Liver (tissue), 7 donors: ENCODE measurements at regions not wholly inside any gene's neighbourhood (a gene's known extent, or its start where the extent isn't known, plus 50 kb on each side); places are given as distances from the start of the nearest gene placed in this dataset.

Experiments
- DNase-seq: peaks from one replicate; pipeline ENCODE4 v3.0.0-alpha.2; 2017; ENCODE audit warnings: low spot score
- H3K27ac ChIP-seq, 2 donors: one replicate each; pipeline ENCODE4 v1.7.0; 2013; ENCODE audit warnings: inconsistent platforms in 2 of 2, low read length in 2 of 2, control low read depth in 1 of 2, low read depth in 1 of 2, mild to moderate bottlenecking in 1 of 2
- H3K27me3 ChIP-seq, 4 donors: one replicate each; pipeline versions ENCODE4 v1.6.1 to v1.7.0; 2013; ENCODE audit warnings: low read length in 3 of 4, inconsistent platforms in 1 of 4, mild to moderate bottlenecking in 1 of 4, moderate library complexity in 1 of 4; ENCODE audit not compliant: control insufficient read depth in 4 of 4, insufficient read depth in 4 of 4
- H3K36me3 ChIP-seq, 4 donors: one replicate each; pipeline versions ENCODE4 v1.6.1 to v1.7.0; 2013; ENCODE audit warnings: low read length in 3 of 4, mild to moderate bottlenecking in 3 of 4, low read depth in 1 of 4, moderate library complexity in 1 of 4; ENCODE audit not compliant: control insufficient read depth in 4 of 4, insufficient read depth in 3 of 4
- H3K4me1 ChIP-seq, 4 donors: one replicate each; pipeline versions ENCODE4 v1.6.1 to v1.7.0; 2013; ENCODE audit warnings: low read length in 3 of 4, mild to moderate bottlenecking in 3 of 4, moderate library complexity in 1 of 4; ENCODE audit not compliant: control insufficient read depth in 4 of 4, insufficient read depth in 4 of 4
- H3K4me3 ChIP-seq, 3 donors: one replicate each; pipeline versions ENCODE4 v1.6.1 to v1.7.0; 2013; ENCODE audit warnings: low read length in 3 of 3, control low read depth in 1 of 3, low read depth in 1 of 3, mild to moderate bottlenecking in 1 of 3
- H3K9ac ChIP-seq, 2 donors: one replicate each; pipeline ENCODE4 v1.7.0; 2013; ENCODE audit warnings: low read length in 2 of 2, mild to moderate bottlenecking in 2 of 2, moderate library complexity in 2 of 2, control low read depth in 1 of 2, low read depth in 1 of 2
- H3K9me3 ChIP-seq, 4 donors: one replicate each; pipeline versions ENCODE4 v1.6.1 to v1.7.0; 2013; ENCODE audit warnings: low read length in 3 of 4; ENCODE audit not compliant: control insufficient read depth in 4 of 4
- ATF3 ChIP-seq: IDR thresholded peaks from 2 replicates; pipeline ENCODE4 v1.6.1; 2016; ENCODE audit warnings: antibody characterized with exemption
- EGR1 ChIP-seq, 2 donors: IDR thresholded peaks; 2 replicates each; pipeline ENCODE4 v1.6.1; 2016 to 2018; ENCODE audit warnings: antibody characterized with exemption in 2 of 2, low read depth in 2 of 2
- FOXA1 ChIP-seq: IDR thresholded peaks from 2 replicates; pipeline ENCODE4 v1.6.1; 2016; ENCODE audit warnings: antibody characterized with exemption
- FOXA2 ChIP-seq: IDR thresholded peaks from 2 replicates; pipeline ENCODE4 v1.6.1; 2016; ENCODE audit warnings: antibody characterized with exemption
- GABPA ChIP-seq, 2 donors: IDR thresholded peaks in 1 of 2; conservative IDR thresholded peaks in 1 of 2; 2 replicates each; pipeline ENCODE4 v1.6.1; 2016; ENCODE audit warnings: antibody characterized with exemption in 2 of 2, mild to moderate bottlenecking in 1 of 2, moderate library complexity in 1 of 2
- HNF4A ChIP-seq, 2 donors: conservative IDR thresholded peaks; 2 replicates each; pipeline ENCODE4 v1.6.1; 2016; ENCODE audit warnings: antibody characterized with exemption in 2 of 2, mild to moderate bottlenecking in 2 of 2
- HNF4G ChIP-seq: IDR thresholded peaks from 2 replicates; pipeline ENCODE4 v1.6.1; 2016; ENCODE audit warnings: antibody characterized with exemption
- JUND ChIP-seq, 2 donors: IDR thresholded peaks; 2 replicates each; pipeline ENCODE4 v1.6.1; 2016; ENCODE audit warnings: antibody characterized with exemption in 2 of 2
- MAX ChIP-seq: IDR thresholded peaks from 2 replicates; pipeline ENCODE4 v1.6.1; 2016; ENCODE audit warnings: antibody characterized with exemption
- NR2F2 ChIP-seq: IDR thresholded peaks from 2 replicates; pipeline ENCODE4 v1.6.1; 2016; ENCODE audit warnings: antibody characterized with exemption
- RAD21 ChIP-seq, 2 donors: IDR thresholded peaks; 2 replicates each; pipeline ENCODE4 v1.6.1; 2016; ENCODE audit warnings: antibody characterized with exemption in 2 of 2, mild to moderate bottlenecking in 2 of 2
- REST ChIP-seq: IDR thresholded peaks from 2 replicates; pipeline ENCODE4 v1.6.1; 2016; ENCODE audit warnings: antibody characterized with exemption, mild to moderate bottlenecking
- RXRA ChIP-seq, 2 donors: IDR thresholded peaks; 2 replicates each; pipeline ENCODE4 v1.6.1; 2017 to 2018; ENCODE audit warnings: antibody characterized with exemption in 2 of 2, mild to moderate bottlenecking in 1 of 2
- TAF1 ChIP-seq: conservative IDR thresholded peaks from 2 replicates; pipeline ENCODE4 v1.6.1; 2016; ENCODE audit warnings: antibody characterized with exemption, mild to moderate bottlenecking
- YY1 ChIP-seq: IDR thresholded peaks from 2 replicates; pipeline ENCODE4 v1.6.1; 2016; ENCODE audit warnings: antibody characterized with exemption, mild to moderate bottlenecking
- ZBTB33 ChIP-seq: IDR thresholded peaks from 2 replicates; pipeline ENCODE4 v1.6.1; 2016; ENCODE audit warnings: antibody characterized with exemption
- WGBS: extraction: QIAGEN DNeasy Blood & Tissue Kit; methylation state at CpG from one replicate; pipeline ENCODE4 v1.1.7; 2013; 5-methylcytosine and 5-hydroxymethylcytosine counted together
- donor health status: healthy.
- donor health status: healthy.
- donor health status: healthy.
- donor health status: healthy.

- DNase-seq = no peak
- Histone ChIP-seq H3K4me3 (no peak overlapping the region), H3K9me3 (no peaks in the 10 kb centered on the region), H3K9ac (no peak overlapping the region), H3K4me1 (no peaks in the 10 kb centered on the region), H3K36me3 (no peaks in the 10 kb centered on the region), H3K27ac (no peak overlapping the region), H3K27me3 (peaks cover 0 to 3% (median 0%) of the 10 kb centered on the region in 4 donors)
- TF ChIP-seq MAX (no peak), YY1 (no peak), EGR1 (IDR thresholded peaks at IDR 0.05; ENCODE audit: low read depth in 2 of 2) (no peak), GABPA (IDR thresholded peaks at IDR 0.05 in 1 of 2, conservative IDR thresholded peaks at IDR 0.05 in 1 of 2) (no peak), REST (no peak)
- 57% methylated on average over 4 of the region's 4 CpGs for WGBS
Observed at GRCh38 chr5:51859624-51860023, 476.4 kb downstream of the ISL1 start.

GRCh38 chr5:51860532-51861018 is 477.3 kb downstream of the ISL1 start:
- Histone ChIP-seq H3K9me3 (no peaks in the 10 kb centered on the region), H3K36me3 (no peaks in the 10 kb centered on the region), H3K4me3 (no peak overlapping the region), H3K4me1 (no peaks in the 10 kb centered on the region), H3K27ac (no peak overlapping the region), H3K9ac (no peak overlapping the region), H3K27me3 (peaks cover 0 to 3% (median 0%) of the 10 kb centered on the region in 4 donors)
- 37% methylated on average over 1 of the region's 1 CpG for WGBS
- DNase-seq = no peak
- TF ChIP-seq RAD21 (IDR thresholded peaks at IDR 0.05) (no peak), HNF4A (conservative IDR thresholded peaks at IDR 0.05) (no peak), EGR1 (IDR thresholded peaks at IDR 0.05; ENCODE audit: low read depth in 2 of 2) (no peak), FOXA2 (no peak), GABPA (IDR thresholded peaks at IDR 0.05 in 1 of 2, conservative IDR thresholded peaks at IDR 0.05 in 1 of 2) (no peak), REST (no peak), HNF4G (no peak), NR2F2 (no peak), TAF1 (no peak), RXRA (IDR thresholded peaks at IDR 0.05) (no peak), ZBTB33 (no peak), ATF3 (no peak), YY1 (no peak), FOXA1 (no peak), MAX (no peak), JUND (IDR thresholded peaks at IDR 0.05) (no peak)
